HG02870 (cell line): ENCODE measurements at regions not wholly inside any gene's neighbourhood (a gene's known extent, or its start where the extent isn't known, plus 50 kb on each side); places are given as distances from the start of the nearest gene placed in this dataset.
"Not testable (repeated sequence)": the region's sequence is repeated elsewhere in the genome, so short reads cannot be mapped to it uniquely, and the experiment has no call there.

Experiments
- ATAC-seq: cut with Tn5 transposase; IDR thresholded peaks from one replicate; pipeline ENCODE4 v1.9.1; 2021; ENCODE audit warnings: mild to moderate bottlenecking, moderate library complexity; ENCODE audit not compliant: unreplicated experiment

DNA sequence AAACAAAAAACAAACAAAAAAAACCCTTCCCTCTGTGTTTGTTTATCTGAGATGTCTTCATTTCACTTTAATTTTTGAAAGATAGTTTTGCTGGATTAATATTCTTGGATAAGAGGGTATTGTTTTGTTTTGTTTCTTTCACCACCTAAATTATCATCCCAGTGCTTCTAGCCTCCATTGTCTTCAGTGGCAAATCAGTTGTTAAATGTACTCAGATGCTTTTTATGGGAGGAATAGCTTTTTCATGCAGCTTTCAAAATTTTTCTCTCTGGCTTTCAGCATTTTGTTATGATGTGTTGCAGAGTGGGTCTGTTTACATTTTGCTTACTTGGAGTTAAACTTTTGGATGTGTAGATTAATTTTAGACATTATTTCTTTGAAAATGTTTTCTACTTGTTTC lies 203.5 kb upstream of the DCC start:
- no peak for ATAC-seq

DNA sequence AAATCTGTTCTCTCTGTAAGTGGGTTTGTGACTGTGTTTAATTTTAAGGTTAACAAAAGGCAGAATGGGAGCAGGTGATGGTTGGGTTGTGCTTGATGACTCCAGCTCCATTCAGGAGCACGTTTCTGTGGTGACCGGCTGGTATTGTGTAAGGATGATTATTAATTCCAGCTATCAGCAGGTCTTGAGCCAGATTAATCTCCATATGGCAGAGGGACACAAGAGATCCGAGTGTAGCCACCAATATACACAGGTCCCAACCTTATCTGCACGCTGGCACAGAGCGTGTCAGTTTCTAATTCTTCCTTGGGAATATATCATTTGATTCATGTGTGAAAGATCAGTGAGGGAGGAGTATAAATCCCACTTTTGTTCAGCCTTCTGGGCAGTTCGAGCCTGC lies 199.0 kb upstream of the DCC start:
- no peak for ATAC-seq

DNA sequence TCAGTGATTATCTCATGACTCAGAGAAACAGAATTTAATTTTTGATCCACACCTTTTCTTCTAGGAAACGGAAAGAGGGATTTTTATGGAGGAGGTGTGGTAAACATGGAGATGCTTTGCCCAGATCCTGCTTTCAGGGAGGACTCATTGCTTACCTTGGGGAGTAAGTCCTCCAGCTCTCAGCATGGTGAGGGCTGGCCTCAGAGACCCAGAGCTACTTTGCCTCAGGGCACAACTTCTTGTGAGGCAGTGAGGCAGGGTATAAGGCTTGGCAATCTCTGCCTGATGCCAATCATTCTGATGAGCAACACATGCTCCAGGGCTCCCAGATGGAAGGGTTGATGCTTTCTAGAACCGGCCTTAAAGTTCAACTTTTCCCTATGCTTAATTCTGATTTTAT lies 189.9 kb upstream of the DCC start:
- ATAC-seq = no peak

DNA sequence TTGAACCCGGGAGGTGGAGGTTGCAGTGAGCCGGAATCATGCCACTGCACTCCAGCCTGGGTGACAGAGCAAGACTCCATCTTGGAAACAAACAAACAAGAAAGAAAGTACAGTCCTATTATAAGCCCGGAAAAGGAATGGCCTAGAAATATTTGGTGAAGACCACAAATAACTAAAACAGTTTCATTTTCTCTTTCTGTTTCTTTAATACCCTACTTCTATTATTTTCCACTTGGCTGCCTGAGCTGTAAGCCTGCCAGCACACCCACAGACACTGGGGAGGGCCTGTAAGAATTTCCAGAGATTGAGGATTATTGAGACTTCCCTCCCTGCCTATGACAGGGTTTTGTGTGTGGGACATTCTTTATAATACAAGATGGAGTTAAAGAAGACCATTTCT lies 188.0 kb upstream of the DCC start:
- peak; percentile 50 for ATAC-seq

DNA sequence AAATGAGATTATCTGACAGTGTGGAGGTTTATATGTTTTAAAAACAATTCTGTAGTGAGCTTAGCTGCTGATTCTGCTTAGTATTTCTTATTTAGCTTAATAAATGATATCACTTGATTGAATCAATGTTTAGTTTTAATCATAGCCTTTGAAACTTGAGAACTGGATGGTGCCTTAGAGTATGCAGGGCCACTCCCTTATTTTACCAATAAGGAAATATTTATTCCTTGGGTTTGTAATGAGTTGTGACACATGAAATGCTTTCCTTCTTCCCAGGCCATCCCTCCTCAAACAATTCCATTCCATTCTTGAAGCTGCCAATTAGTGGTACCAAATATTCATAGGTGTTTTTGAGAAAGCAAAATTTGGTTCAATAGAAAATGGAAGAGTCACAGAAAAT lies 183.8 kb upstream of the DCC start:
- ATAC-seq = no peak

DNA sequence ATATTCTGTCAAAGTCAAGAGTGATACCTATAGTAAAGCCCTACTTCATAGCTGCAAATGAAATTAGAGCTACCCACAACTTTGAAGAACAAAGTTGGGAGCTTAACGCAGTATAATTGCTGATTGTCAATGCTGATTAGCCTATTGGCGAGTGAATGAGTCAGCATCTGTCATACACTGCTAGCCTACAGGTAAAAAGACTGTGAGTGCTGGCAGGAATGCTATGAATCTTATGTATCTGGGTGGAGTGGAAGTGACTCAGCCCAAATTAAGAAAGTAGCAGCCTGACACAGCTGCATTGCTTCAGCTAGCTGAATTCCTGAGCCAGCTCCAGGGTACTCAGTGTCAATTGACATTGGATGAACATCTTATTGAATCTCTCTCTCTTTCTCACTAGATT lies 179.4 kb upstream of the DCC start:
- no peak for ATAC-seq

DNA sequence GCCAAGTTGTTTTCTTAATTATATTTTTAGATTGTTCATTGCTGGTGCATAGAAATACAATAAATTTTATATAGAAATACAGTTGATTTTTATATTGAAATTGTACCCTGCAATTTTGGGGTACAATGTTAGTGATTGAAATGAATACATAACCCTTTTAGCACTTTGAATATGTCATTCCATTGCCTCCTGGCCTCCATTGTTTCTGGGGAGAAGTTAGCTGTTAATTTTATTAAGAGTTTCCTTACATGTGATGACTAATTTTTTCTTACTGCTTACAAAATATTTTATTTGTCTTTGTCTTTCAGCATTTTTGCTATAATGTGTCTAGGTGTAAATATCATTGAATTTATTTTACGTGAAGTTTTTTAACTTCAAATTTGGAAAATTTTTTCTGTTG lies 176.5 kb upstream of the DCC start:
- ATAC-seq = no peak

DNA sequence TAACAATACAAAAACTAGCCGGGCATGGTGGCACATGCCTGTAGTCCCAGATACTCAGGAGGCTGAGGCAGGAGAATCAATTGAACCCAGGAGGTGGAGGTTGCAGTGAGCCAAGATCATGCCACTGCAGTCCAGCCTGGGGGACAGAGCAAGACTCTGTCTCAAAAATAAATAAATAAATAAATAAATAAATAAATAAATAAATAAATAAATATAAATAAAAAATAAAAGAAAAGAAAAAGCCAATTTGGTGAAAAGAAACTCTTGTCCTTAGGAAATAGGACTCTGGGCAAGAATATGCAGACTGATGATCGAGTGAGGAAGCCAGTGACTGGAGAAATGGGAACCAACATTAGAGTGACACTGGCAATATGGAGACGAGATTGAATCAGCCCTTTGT lies 171.9 kb upstream of the DCC start:
- ATAC-seq = not testable (repeated sequence)

DNA sequence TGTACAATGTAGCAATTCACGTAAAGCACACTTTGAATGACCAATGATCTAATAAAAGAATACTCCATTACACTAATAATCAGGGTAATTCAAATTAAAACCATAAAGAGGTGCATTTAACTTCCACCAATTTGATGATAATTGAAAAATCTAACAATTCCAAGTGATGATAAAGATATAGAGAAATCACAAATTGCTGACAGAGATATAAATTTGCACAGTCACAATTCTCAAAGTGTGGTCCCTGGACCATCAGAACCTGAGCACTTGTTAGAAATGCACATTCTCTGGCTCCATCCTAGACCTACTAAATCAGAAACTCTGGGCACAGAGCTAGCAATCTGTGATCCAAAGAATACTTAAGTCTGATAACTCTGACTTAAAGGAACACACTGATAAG lies 165.8 kb upstream of the DCC start:
- ATAC-seq = no peak

DNA sequence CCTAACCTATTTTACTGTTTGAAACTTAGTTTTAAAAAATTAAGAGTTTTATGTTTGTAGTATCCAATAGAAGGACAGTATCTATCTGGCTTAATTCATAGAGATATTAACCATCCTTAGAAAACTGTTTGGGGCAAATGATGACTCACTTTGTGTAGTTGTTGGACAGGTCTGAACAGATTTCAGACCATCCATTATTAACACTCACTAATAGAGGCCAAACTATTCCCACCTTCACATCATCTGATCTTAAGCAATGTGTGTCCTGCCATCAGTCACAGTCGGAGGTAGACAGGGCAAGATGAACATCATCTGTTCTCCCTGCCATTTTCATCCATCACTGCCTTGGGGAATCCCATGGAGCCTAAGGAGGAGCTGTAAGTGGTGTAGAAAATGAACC lies 164.6 kb upstream of the DCC start:
- ATAC-seq = no peak

DNA sequence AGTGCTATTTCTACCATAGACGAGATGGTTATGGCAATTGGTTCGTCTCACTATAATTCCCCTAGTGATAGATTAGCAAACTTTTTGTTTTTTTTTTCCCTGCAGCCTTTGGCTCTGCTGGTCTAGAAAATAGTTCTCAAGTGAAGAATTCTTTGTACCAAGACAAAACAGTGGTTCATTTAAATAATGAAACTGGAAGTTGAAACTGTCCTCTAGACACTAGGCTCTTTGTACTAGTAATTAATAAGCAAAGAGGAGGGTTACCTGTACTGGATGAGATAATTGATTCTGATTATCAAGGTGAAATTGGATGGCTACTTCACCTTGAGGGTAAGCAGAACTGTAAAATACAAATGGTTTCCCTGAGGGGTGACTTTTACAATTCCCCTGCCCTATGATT lies 156.9 kb upstream of the DCC start:
- no peak for ATAC-seq

DNA sequence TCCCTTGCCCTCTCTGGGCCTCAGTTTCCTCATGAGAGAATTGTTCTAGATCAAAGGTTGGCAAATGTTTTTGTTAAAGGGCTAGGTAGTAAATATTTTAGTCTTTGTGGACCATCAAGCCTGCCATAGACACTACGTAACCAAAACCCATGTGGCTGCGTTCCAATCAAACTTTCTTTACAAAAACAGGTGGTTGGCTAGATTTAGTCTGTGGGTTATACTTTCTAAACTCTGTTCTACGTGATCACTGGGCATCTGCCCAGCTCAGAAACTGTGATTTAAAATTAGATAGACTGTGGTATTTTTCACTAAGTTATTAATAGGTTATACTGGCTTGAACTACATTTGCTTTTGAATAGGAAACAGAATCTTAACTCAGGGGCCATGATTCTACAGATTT lies 149.8 kb upstream of the DCC start:
- no peak for ATAC-seq

DNA sequence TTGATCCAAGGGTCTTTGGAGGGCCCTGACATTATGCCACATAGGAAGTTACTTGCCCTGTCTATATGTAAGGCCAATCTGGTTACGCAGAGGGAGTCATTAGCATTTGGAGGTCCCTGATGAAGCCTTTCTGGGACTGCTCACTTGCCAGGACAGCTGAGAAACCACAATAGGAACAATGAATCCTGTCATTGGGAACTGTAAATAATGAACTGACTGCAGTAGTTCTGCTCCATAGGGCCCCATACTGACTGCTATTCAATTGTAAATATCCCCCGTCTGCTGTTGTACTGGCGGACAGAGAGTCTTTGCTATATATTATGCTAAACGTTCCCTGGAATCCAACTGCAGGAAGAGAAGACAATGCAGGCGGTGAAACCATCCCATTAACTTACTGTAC lies 149.4 kb upstream of the DCC start:
- no peak for ATAC-seq

DNA sequence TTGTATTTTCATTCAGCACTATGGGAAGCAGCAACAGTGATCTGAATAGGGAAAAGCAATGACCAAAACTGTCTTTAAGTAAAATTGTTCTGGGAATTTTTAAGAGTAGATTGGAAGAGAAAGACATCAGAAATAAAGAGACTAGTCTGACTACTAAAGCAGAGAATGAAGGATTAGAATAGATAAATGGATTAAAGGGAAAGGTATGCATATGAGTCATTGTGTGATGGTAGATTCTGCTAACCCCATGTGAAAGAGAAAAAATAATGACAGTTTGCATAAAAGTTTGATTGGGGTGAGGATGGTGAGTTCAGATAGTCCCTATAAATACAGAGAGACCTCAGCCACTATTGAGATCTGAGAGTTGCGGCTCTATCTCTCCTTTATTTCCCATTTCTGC lies 139.6 kb upstream of the DCC start:
- no peak for ATAC-seq

DNA sequence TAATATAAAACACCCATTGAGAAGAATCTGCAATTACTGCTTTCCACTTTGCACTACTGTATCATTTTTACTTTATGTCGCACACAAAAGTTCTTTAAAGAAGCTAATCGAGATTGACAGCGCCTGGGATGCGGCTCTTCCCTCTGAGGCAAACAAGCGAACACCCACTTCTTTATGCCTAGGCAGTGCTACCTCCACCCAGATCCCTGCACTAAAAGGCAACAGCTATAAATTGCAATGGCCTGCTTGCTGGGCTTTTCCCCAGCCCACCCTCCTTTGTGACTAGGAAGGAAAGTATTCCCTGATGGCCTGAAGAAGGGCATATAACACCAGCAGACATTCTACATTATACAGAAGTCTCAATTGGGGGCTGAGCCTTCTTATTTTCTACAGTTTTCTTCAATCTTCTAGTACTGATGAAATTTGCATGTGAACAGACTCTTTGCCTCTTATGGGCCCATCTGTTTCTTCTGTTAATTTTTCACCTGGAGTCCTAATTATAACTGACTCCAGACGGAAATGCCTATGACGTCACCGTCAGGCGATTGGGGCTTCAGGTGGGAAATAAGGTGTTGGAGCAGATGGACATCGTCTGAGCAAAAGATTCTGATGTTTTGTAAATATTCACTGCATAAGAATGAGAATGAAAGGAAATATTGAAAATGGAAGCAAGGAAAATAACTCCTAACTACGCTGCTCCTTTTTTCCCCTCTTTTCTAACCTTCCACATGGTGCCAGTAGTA lies 138.9 kb upstream of the DCC start:
- ATAC-seq = no peak

DNA sequence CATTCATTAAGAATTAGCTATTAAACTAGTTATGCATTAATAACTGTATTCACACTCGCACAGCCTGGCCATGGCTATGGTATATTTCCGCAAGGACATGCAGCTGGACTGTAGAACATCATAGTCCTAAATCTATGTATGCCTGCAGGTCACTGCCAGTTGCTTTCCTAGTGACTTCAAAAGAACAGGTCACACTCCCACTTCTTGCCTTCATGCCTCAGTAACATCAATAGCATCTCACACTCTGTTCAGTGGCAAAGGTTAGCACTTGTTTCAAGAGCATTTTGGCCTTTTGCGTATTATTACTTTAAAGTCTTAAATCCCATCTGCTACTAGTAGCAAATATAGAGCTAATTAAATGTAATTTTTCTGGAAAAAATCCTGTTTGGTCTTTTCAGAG lies 131.4 kb upstream of the DCC start:
- no peak for ATAC-seq

DNA sequence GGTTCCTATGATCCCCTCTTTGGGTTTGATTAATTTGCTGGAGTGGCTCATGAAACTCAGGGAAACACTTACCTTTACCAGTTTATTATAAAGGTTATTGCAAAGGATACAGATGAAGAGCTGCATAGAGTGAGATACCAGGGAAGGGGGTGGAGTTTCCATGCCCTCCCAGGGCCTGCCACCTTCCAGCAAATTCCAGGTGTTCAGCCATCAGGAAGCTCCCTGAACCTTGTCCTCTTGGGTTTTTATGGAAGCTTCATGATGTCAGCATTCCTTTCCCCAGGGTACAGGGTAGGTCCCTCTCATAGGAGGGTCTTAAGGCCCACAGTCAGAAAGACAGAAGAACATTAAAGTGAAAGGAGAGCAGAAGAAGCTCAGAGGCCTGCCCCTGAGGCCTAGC lies 123.9 kb upstream of the DCC start:
- ATAC-seq = no peak

DNA sequence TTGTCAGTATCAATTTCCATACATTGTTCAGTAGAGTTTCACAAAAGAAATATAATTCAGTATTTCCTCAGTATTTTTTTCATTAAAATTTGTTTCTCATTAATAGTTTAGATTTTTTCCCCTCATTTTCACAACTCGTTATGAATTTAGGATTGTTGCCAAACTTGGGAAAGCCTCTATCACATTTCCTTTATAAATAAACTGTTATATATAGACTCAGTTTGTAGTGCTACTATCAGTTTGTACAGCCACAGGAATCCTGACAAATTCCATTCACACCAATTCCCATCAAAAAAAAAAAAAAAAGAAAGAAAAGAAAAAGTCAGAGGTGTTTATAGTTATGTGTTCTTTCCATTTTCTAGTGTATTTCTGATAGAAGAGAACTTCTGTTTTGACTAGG lies 123.3 kb upstream of the DCC start:
- no peak for ATAC-seq

DNA sequence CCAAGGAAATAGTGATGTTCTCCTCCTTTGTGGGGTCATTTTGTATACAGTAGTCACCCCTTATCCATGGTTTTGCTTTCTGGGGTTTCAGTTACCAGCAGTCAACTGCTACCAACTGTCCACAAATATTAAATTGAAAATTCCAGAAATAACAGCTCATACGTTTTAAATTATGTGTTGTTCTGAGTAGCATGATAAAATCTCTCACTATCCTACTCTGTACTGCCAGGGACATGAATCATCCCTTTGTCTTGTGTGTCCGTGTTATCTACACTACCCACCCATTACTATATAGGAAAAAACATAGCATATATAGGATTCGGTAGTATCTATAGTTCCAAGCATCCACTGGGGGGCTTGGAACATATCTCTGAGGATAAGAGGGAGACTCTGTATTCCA lies 120.9 kb upstream of the DCC start:
- ATAC-seq = no peak

DNA sequence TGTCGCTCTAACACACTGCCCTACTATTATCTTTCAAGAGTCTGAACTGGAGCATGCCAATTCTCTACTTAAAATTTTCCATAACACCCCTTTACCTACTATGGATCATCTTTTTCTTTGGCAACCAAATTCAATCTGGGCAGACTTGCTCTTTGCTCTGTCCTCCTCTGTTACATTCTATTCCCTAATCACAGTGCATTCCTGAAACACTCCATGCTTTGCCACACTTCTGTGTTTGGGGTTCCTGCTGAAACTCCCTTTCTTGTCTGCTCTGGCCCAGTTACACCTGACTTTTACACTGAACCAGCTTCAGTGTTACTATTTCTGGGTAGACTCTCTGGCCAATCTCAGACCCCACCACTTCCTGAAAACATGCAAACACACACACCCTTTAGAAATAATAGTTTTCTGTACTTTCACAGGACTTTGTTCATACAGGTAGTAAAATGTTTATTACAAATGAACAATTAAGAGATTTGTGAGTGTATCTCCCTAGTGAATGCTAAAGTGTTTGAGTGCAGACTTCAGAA lies 119.9 kb upstream of the DCC start:
- ATAC-seq = peak; percentile 67

DNA sequence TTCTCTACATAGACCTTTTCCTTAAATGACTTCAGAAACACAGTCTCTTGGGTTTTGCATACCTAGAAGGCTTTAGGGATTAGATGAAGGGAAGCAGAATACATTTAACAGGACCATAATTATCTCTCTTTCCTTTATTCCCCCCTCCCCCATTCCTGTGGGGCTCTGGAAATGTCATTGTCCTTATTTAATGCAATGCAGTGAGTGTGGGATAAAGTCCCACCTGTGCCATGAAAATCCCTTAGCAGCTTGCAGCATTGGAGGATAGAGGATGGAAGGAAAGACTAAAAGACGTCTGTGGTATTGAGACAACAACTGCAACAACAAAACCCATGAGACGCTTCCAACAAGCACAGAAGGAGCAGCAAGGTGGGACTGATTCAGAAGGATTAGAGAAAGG lies 117.8 kb upstream of the DCC start:
- no peak for ATAC-seq

DNA sequence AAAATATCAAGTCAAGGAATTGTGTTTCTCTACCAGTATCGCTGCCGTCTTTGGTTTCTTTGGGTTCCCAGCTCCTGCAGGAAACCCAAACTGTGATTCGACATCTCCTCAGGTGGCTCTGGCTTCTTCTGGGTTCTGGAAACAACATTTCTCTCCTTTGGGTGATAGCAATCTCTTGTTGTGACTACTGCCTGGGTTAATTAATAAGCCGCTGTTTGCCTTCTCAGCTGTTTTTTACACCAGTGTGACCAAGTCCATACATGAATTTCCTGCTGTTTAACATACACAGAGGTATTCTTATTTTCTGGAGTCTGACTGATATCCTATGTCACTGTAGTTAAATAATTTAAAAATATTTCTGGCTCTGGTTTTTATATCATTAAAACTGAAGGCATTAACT lies 112.5 kb upstream of the DCC start:
- no peak for ATAC-seq

DNA sequence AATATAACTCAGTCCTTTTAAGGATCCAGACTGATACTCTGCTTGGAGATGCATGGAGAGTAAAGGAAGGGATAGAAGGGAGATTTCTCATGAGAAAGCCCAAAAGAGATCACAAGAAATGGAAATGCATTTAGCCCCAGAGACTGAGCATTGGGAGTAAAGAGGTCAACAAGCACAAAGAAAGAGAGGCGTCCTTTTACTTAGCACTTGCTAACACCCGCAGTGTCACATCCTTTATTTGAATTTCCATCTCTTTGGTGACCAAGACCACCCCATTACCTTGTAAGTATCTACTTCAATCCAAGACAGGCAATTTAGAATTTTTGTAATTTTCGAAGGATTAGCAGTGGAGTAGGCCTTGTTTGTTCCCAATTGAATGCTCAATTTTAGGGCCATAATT lies 111.8 kb upstream of the DCC start:
- ATAC-seq = no peak
